KMS-11 (cell line): ENCODE measurements at regions not wholly inside any gene's neighbourhood (a gene's known extent, or its start where the extent isn't known, plus 50 kb on each side); places are given as distances from the start of the nearest gene placed in this dataset.

Experiments used
- H2AFZ ChIP-seq: fragments of 200-600 bp; sonication (generic); 2 replicates; pipeline ENCODE4 v1.6.1; 2016; ENCODE audit warnings: antibody characterized with exemption, mixed run types, low read depth
- H3K27ac ChIP-seq: fragments of 200-600 bp; sonication (generic); 2 replicates; pipeline ENCODE4 v1.6.1; 2016; ENCODE audit warnings: mild to moderate bottlenecking, mixed run types
- H3K27me3 ChIP-seq: fragments of 200-600 bp; sonication (generic); 2 replicates; pipeline ENCODE4 v1.6.1; 2017; ENCODE audit warnings: mild to moderate bottlenecking, low read depth, mixed run types, moderate library complexity; ENCODE audit not compliant: insufficient read depth
- H3K36me3 ChIP-seq: fragments of 200-600 bp; sonication (generic); 2 replicates; pipeline ENCODE4 v1.6.1; 2017; ENCODE audit warnings: mild to moderate bottlenecking, mixed run types; ENCODE audit not compliant: insufficient read depth
- H3K4me1 ChIP-seq: fragments of 200-600 bp; sonication (generic); 2 replicates; pipeline ENCODE4 v1.6.1; 2016; ENCODE audit warnings: mild to moderate bottlenecking, low read depth, mixed run types; ENCODE audit not compliant: poor library complexity, severe bottlenecking
- H3K4me2 ChIP-seq: fragments of 200-600 bp; sonication (generic); 2 replicates; pipeline ENCODE4 v1.7.0; 2016; ENCODE audit warnings: mild to moderate bottlenecking, mixed run types
- H3K4me3 ChIP-seq: fragments of 200-600 bp; sonication (generic); IDR thresholded peaks from 2 replicates; pipeline ENCODE4 v1.6.1; 2017; ENCODE audit warnings: low read depth, low read length, mixed read lengths; ENCODE audit not compliant: insufficient read depth
- H3K79me2 ChIP-seq: fragments of 200-600 bp; sonication (generic); 2 replicates; pipeline ENCODE4 v1.6.1; 2016; ENCODE audit warnings: low read depth, mixed run types; ENCODE audit not compliant: insufficient read depth
- H3K9ac ChIP-seq: fragments of 200-600 bp; sonication (generic); 2 replicates; pipeline ENCODE4 v1.6.1; 2016; ENCODE audit warnings: mild to moderate bottlenecking, mixed run types
- H4K20me1 ChIP-seq: fragments of 200-600 bp; sonication (generic); 2 replicates; pipeline ENCODE4 v1.6.1; 2016; ENCODE audit warnings: mild to moderate bottlenecking, mixed run types; ENCODE audit not compliant: insufficient read depth
- TF ChIP-seq, protein P1 (sequence below): fragments of 200-600 bp; sonication (generic); conservative IDR thresholded peaks from 2 replicates; pipeline ENCODE4 v1.6.1; 2017; ENCODE audit warnings: low read depth, mild to moderate bottlenecking, antibody characterized with exemption, low read length, moderate library complexity, mixed read lengths

- no peaks in the 10 kb centered on the region for H4K20me1 ChIP-seq
- no peaks in the 10 kb centered on the region for H3K79me2 ChIP-seq
- no peaks in the 10 kb centered on the region for H3K4me1 ChIP-seq
- no peak overlapping the region for H2AFZ ChIP-seq
- TF ChIP-seq, protein P1, sequence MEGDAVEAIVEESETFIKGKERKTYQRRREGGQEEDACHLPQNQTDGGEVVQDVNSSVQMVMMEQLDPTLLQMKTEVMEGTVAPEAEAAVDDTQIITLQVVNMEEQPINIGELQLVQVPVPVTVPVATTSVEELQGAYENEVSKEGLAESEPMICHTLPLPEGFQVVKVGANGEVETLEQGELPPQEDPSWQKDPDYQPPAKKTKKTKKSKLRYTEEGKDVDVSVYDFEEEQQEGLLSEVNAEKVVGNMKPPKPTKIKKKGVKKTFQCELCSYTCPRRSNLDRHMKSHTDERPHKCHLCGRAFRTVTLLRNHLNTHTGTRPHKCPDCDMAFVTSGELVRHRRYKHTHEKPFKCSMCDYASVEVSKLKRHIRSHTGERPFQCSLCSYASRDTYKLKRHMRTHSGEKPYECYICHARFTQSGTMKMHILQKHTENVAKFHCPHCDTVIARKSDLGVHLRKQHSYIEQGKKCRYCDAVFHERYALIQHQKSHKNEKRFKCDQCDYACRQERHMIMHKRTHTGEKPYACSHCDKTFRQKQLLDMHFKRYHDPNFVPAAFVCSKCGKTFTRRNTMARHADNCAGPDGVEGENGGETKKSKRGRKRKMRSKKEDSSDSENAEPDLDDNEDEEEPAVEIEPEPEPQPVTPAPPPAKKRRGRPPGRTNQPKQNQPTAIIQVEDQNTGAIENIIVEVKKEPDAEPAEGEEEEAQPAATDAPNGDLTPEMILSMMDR, result no peak
- no peak overlapping the region for H3K4me2 ChIP-seq
- H3K9ac ChIP-seq, result no peak overlapping the region
- no peaks in the 10 kb centered on the region for H3K36me3 ChIP-seq
- no peak overlapping the region for H3K27ac ChIP-seq
- no peaks in the 10 kb centered on the region for H3K27me3 ChIP-seq
- H3K4me3 ChIP-seq, result no peak overlapping the region
These were observed 1341.1 kb downstream of the BRD1 start for GRCh38 chr22:48486558-48486957.

DNA sequence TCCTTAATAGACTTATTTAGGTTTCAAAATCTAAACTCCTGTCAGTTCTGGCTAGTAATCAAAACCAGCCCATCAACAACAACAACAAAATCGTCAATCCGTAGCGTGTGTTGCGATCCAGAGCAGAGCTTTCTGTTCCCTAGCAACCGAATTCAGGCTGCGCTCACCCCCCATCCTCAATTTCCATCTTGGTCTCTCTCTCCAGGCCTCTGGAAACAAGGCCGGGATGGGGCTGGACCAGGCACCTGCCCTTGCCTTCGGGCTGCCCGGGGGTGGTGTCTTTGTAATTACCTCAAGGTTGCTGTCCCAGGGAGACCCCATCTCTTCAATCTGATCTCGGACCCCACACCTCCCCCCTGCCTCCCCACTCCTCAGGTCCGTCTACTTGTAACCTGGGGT lies 1341.5 kb downstream of the BRD1 start:
- Histone ChIP-seq H3K79me2 (no peaks in the 10 kb centered on the region), H4K20me1 (no peaks in the 10 kb centered on the region), H3K4me1 (no peaks in the 10 kb centered on the region), H3K27ac (no peak overlapping the region), H3K9ac (no peak overlapping the region), H2AFZ (no peak overlapping the region), H3K4me2 (no peak overlapping the region), H3K4me3 (no peak overlapping the region), H3K27me3 (no peaks in the 10 kb centered on the region), H3K36me3 (no peaks in the 10 kb centered on the region)
- TF ChIP-seq, protein P1, result no peak

- H3K4me3 ChIP-seq, result no peak overlapping the region
- no peak overlapping the region for H3K27ac ChIP-seq
- H4K20me1 ChIP-seq, result no peaks in the 10 kb centered on the region
- no peaks in the 10 kb centered on the region for H3K36me3 ChIP-seq
- H2AFZ ChIP-seq, result no peak overlapping the region
- H3K4me2 ChIP-seq, result no peak overlapping the region
- TF ChIP-seq, protein P1, result no peak
- H3K79me2 ChIP-seq, result no peaks in the 10 kb centered on the region
- H3K27me3 ChIP-seq, result no peaks in the 10 kb centered on the region
- no peaks in the 10 kb centered on the region for H3K4me1 ChIP-seq
- no peak overlapping the region for H3K9ac ChIP-seq
These were observed 1342.2 kb downstream of the BRD1 start for GRCh38 chr22:48485149-48486133.

DNA sequence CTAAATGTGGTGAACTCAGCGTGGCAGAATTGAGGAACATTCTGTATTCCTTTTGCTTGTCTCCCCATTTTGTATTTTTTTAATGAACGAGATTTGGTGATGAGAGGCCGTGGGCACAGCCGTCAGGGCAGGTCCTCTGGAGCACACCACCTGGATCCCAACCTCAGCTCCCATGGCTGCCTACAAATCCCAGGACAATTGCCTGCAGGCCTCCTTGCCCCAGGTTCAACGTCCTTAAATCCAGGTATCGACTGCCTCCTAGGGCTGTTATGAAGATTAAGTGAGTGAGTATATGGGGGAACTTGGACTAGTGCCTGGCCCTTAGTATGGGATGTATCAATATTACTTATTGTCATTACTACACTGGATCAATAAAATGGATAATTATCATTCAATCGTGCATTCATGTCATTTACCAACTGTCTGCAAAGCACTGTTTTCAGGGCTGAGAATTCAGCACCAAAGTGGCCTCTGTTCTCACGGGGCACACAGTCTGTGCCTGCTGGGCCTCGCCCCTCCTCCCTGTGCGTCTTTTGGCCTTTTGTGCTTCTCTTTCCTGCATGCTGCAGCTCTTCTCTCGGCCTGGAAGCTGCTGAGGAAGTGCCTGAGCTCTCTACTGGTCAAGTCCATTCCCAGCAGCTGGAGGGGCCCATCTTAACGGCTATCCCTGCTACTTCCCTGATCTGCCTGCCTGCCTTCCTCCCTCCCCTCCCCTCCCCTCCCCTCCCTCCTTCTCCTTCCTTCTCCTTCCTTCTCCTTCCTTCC lies 1343.7 kb downstream of the BRD1 start:
- H2AFZ ChIP-seq, result no peak overlapping the region
- no peak overlapping the region for H3K27ac ChIP-seq
- no peaks in the 10 kb centered on the region for H4K20me1 ChIP-seq
- no peaks in the 10 kb centered on the region for H3K36me3 ChIP-seq
- TF ChIP-seq, protein P1, result no peak
- no peaks in the 10 kb centered on the region for H3K79me2 ChIP-seq
- H3K4me3 ChIP-seq, result no peak overlapping the region
- no peaks in the 10 kb centered on the region for H3K27me3 ChIP-seq
- no peak overlapping the region for H3K9ac ChIP-seq
- no peaks in the 10 kb centered on the region for H3K4me1 ChIP-seq
- H3K4me2 ChIP-seq, result no peak overlapping the region
